GM12872 (cell line): ENCODE measurements at regions not wholly inside any gene's neighbourhood (a gene's known extent, or its start where the extent isn't known, plus 50 kb on each side); places are given as distances from the start of the nearest gene placed in this dataset.

Experiments used
- TF ChIP-seq, protein P1 (sequence below): IDR thresholded peaks from 3 replicates; pipeline ENCODE4 v1.5.1; 2011; ENCODE audit warnings: low read depth, mild to moderate bottlenecking, low read length, moderate library complexity; ENCODE audit not compliant: insufficient read depth

DNA sequence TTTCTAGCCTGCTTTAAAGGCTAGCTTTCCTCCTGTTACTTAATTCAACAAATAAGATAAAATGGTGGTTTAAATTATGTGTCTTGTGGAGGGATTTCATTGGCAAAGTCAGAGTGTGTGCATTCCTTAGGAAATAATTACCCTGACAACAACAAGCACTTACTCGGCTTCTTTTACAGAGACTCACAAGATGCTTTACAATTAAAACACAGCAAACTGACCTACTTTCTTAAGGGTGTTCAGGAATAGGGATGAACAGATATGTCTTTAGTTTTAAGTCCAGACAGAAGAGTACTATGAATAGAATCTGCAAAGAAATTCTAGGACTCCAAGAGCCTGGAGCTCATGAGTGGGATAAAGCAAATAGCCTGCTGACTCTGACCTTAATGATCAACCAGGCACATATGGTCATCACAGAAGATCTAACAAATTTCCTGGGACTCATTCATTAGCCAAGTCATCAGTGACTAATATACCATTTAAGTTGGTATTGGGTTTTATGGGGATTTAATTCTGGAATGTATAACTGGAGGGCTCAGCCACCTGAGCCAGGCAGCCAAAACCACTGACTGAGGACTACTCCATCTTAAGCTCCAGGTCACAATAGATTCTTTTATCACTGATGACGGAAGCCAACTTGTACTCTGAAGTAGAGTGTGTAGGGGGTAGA lies 161.8 kb upstream of the RIMS1 start:
- TF ChIP-seq, protein P1, sequence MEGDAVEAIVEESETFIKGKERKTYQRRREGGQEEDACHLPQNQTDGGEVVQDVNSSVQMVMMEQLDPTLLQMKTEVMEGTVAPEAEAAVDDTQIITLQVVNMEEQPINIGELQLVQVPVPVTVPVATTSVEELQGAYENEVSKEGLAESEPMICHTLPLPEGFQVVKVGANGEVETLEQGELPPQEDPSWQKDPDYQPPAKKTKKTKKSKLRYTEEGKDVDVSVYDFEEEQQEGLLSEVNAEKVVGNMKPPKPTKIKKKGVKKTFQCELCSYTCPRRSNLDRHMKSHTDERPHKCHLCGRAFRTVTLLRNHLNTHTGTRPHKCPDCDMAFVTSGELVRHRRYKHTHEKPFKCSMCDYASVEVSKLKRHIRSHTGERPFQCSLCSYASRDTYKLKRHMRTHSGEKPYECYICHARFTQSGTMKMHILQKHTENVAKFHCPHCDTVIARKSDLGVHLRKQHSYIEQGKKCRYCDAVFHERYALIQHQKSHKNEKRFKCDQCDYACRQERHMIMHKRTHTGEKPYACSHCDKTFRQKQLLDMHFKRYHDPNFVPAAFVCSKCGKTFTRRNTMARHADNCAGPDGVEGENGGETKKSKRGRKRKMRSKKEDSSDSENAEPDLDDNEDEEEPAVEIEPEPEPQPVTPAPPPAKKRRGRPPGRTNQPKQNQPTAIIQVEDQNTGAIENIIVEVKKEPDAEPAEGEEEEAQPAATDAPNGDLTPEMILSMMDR = no peak

DNA sequence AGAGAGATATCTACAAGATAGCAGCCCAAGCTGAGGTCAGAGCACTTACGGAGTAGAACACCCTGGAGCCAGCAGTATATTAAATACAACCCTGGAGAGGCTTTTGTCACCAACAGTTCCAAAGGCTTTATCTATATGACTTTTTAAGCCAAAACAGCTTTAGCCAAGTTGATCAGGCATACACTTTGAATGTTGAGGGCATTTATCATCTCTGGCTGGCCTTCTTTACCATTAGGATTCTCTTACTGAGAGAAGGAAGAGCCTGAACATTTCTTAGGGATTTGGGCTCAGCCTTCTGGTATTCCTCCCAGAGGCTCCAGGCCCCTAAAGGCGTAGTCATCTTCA lies 161.3 kb upstream of the RIMS1 start:
- TF ChIP-seq, protein P1 = no peak

DNA sequence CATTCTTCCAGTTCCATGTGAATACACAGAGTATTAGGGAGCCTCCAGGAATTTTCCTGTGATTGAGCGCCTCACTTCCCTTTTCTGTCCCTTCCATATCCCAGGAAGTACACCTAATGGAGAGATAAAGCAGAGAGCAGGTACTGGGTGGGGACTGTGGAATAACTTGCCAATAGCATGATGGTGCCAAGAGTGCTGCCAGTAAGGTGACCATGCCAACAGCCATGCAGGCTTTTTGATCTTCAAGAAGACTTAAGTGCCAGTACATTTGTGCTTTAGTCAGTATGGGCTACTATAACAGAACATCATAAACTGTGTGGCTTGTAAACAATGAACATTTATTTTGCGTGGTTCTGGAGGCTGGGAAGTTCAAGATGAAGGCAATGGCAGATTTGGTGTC lies 160.2 kb upstream of the RIMS1 start:
- TF ChIP-seq, protein P1 = no peak

DNA sequence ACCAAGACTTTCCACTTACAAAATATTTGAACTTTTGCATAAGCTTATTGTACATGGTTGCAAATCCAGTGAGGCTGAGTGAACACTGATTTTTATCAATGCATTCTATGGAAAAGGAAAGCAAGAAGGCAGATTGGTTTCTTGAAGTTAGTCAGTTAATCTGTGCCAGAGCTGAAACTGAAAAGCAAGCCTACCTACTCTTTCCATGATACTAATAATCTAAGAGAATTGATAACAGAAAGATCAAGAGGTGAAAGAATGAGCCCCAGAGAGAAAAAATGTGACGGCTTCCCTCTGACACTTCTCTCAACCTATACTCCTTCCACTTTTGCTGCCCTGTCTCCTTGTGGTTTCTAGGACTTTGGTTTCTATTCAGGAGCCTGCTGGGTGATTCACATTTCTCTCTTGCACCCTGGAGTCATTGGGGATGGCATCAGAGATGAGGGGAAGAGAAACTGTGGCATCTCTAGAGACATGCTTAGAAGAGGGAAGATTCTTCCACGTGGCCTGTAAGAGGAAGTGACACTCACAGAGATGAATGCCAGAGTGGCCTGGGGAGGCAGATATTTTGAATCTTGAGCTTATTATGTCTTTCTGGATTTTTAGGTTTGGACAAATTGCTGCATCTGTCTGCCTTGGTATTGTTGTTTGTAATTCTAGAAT lies 158.6 kb upstream of the RIMS1 start:
- TF ChIP-seq, protein P1 = no peak

DNA sequence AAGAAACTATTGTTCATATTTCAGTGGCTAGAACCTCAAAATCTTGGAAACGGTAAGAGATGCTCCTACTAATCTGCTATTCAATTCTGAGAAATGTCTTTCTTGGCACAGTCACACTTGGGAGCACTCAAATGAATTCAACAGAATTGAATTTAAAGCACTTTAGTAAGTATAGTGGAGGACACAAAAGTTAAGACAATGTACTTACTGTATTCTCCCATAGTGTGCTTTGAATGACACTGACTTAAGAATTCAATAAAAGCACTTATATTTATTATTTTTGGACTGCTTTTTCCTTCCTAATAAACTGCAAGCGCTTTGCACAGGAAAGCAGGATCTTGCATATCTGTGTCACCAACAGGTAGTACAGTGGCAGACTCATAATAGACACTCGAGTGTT lies 156.1 kb upstream of the RIMS1 start:
- TF ChIP-seq, protein P1 = no peak

DNA sequence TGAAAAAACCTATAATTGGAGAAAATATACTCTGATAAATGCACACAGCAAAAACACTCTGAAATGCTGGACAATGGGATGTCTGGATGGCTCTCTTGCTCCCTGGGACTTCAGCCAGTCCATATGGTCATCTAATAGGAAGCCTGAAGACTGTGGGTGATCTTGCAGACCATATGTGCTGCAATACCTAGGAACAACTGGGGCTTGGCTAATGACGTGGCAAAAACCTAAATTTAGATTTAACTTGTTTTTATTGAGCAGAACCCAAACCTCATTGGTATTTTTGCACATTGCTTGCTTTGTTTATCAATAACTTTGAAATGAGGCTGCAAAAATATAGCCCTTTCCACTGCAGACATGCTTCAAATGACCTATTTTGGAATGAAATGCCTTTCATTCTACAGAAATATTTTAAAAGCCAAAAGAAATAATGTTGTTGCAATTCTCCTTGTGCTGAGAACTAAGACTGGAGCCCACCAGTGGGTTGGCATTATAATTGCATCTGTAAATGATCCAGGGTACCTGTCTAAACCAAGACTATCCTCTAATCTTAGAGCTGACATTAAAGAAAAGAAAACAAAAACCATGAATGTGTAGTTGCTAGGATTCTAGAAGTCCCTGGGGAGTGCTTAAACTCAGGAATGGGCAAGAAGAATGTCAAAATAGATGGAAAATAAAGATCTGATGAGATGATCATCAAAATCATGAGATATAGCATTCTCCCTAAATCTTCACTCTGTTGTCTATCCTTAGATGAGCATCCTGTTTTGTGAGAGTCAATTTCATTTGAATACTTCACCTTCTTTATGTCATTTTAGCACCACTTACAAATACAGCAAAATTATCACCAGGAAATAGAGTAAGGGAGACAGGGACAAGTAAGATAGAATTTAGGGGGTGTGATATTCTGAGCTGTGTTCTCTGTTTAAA lies 152.1 kb upstream of the RIMS1 start:
- TF ChIP-seq, protein P1 = no peak

DNA sequence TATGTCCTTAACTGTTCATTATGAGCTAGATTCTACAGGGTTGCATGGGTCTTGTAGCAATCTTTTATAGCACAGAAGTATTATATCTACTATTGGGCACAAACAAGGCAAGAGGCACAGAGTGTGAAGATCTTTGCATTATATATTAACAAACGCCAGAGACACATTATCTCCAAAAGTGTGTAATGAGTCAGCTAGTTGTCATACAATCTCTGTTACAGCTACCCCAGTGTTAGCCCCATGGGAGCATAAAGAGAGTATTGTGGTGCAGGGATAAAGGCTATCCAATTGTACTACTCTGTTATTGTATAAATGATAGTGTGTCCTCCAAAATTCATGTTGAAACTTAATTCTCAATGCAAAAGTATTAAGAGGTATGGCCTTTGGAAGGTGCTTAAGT lies 148.4 kb upstream of the RIMS1 start:
- TF ChIP-seq, protein P1 = no peak
